ENCODE measurements at regions not wholly inside any gene's neighbourhood (a gene's known extent, or its start where the extent isn't known, plus 50 kb on each side); places are given as distances from the start of the nearest gene placed in this dataset.
"Not testable (repeated sequence)": the region's sequence is repeated elsewhere in the genome, so short reads cannot be mapped to it uniquely, and the experiment has no call there.

- DNase-seq (ENCODE audit: low spot score), result no peak
Measured at GRCh38 chr18:38663270-38663669, 1097.7 kb upstream of the CELF4 start.

- no peak for DNase-seq (ENCODE audit: low spot score)
Measured at GRCh38 chr18:38654946-38655345, 1089.3 kb upstream of the CELF4 start.

GRCh38 chr18:38651736-38652135 is 1086.1 kb upstream of the CELF4 start:
- no peak for DNase-seq (ENCODE audit: low spot score)

DNA sequence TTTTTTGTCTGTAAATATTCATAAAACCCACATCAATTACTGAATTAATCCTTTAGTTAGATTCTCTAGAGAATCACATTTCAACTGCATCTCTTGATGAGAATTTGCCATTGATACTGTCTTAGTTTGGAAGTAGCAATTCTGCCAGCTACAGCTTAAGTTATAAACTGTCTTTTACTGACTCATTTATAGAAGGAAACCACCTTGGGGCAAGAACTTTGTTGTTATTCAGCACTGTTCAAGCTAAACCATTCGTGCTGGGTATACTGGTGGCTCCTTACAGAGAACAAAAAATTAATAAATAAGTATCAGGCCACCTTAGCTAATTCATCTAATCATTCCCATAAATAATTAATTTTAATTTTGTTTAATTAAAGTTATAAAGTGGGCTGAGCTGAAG is 1082.6 kb upstream of the CELF4 start:
- no peak for DNase-seq (ENCODE audit: low spot score)

DNA sequence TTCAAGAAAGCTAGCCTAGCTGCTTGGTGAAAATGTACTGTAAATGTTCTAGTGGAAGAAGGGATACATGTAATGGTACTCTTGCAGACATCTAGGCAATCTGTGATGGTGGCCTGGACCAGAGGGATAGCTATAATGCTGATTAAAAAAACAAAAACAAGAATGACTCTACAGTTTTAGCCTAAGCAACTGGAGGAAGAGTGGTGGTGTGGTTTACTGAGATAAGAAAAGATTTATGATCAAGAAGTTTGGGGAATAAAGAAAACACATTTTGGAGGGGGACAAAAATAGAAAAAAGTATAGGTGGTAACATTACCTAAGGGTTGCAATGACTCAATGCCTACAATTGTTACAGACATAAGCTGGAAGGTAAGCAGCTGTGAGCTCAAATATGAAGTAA is 1080.7 kb upstream of the CELF4 start:
- no peak for DNase-seq (ENCODE audit: low spot score)

DNA sequence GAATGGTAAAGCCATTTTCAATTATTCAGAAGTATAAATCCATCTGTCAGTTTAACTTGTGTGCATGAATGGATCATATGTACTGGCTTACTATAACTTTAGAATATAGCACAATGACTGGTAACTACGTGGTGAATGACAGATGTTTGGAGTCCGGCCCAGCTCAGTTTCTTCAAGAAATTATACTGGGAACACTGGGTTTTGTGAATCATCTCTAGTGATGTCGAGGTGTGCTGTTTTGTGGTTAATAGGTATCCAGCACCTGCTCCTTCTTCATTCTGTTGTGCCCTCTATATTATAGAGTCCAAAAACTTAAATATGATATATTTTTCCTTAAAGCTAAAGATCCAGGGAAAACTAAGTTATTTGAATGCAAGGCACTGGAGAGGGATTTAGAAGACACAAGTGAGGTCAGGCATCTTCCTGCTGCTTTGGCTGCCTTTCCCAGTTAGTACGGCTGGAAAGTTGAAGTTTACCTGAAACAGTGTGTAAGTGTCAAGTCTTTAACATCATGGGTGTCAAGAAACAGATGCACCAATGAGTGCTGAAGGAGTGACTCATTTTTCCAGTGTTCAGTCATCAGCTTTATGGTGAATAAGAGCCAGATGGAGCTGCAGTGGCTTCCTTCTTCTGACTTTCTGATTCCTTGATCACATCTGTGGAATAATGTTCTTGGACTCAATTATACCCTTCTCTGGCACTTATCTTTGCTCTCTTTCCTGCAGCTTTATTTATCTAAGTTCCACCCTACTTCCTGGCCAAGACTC is 1079.5 kb upstream of the CELF4 start:
- no peak for DNase-seq (ENCODE audit: low spot score)

- no peak for DNase-seq (ENCODE audit: low spot score)
Measured at GRCh38 chr18:38642711-38643110, 1077.1 kb upstream of the CELF4 start.

DNA sequence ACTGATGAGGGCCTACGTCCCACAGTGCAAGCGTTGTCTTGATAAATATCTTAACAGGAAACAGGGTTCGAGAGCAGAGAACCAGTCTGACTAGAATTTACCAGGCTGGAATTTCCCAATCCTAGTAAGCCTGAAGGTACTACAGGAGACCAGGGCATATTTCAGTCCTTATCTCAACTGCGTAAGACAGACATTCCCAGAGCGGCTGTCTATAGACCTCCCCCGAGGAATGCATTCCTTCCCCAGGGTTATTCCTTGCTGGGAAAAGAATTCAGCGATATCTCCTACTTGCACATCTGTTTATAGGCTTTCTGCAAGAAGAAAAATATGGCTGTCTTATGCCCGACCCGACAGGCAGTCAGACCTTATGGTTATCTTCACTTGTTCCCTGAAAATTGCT is 1074.1 kb upstream of the CELF4 start:
- not testable (repeated sequence) for DNase-seq (ENCODE audit: low spot score)

DNA sequence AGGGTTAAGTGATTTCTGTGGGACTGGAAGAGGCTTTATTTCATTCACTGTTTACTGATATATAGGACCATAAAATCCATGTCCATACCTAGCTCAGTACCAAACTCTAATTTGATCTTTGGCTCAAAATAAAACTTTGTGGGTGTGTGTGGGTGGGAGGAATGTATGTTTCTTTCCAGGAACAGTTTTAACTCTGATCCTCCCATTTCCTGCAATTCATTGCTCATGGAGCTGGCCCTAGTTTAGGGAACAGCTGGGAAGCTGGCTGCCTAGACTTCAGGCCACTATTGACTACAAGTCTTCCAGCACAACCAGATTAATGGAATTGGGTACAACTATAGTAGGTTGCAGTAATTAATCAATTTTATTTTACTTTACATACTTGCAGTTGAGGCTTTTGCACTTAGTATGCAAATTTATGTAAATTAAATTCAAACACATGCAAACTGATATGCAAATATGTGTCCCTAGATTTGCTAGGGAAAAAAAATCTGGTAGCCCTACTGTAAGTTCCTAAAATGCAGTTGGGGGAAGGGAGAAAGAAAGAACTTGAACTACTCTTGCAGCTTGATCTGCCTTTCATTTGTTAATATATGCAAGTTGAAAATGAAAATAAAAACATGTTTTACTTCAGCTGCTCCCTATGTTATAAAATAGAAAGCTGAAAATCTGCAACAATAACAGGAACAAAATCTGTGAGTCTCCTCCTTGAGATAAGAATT is 1070.3 kb upstream of the CELF4 start:
- no peak for DNase-seq (ENCODE audit: low spot score)

DNA sequence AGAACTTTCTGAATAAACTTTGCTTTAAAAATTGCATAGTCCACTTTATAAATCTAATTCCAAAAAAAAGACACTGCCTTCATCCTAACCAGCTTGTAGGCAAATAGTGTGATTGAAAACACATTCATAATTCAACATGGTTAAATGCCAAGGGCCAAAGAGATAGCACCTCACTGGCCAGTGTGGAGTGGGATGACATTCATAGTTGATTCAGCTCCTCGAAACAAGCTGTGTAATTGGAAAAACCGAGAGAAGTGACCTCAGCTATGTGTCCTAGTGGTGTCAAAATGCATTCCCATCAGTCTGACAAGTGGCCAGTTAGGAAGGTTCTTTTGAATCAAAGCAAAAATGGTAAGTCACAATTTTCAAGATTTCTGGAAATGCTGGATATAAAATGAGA is 1068.5 kb upstream of the CELF4 start:
- DNase-seq (ENCODE audit: low spot score), result no peak

- DNase-seq (ENCODE audit: low spot score), result no peak
Measured at GRCh38 chr18:38633333-38633732, 1067.7 kb upstream of the CELF4 start.

- DNase-seq (ENCODE audit: low spot score), result no peak
Measured at GRCh38 chr18:38619129-38619528, 1053.5 kb upstream of the CELF4 start.

DNA sequence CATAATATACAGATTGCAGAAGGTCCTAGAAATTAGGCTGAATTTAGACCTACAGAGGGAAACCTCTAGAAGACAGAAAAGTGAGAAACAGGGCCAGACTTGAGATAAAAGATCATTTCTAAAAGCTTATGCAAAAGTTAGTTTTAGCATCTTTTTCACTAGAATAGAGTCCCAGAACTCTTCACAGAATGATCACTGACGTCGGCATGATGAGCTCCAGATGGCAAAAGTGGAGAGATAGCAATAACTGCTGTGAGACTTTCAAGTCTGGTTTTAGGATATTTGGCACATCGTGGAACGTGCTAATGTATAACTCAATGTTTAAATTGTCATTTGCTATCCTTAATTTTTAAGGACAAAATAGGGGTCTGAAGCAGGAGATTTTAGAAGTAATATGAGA is 1050.7 kb upstream of the CELF4 start:
- no peak for DNase-seq (ENCODE audit: low spot score)

GRCh38 chr18:38612904-38613303 is 1047.3 kb upstream of the CELF4 start:
- DNase-seq (ENCODE audit: low spot score), result no peak

DNA sequence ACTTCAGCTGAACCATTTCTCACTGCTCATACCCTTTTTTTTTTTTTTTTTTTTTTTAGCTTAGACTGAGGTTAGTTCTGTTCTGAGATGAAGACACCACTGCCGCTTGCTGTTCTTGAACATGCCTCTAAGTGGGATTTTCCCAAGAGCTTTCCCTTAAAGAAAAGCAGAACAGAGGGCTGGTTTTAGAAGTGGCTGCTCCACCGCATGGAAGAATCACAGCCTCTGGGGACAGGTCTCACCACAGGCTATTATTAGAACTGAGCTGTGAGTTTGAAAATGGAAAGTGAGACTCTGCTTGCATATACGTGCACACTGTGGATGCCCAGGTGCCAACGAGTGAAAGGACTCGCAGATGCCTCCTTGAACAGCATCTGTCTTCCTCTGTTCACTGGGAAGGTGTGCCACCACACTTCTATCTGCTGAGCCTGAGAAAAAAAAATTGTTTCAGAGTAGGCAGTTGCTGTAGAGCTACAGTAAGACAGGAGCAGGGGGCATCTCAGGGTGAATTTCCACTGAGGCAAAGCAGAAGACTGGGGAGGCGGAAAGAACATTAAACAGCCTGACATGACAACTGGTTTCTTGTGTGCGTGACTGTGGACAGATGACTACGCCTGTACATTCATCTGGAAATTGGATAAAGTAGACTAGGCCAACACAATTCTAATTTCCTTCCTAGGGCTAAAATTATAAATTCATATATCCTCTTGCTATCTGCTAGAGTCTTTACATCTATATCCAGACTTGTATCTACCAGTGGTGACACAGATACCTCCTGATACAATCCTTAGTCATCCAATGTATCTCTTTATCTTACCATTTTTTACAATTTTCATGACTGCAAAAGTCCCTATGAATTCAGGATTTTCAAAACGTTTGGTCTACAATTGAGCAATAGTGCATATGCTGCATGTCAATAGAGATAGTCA is 1045.7 kb upstream of the CELF4 start:
- no peak for DNase-seq (ENCODE audit: low spot score)

DNA sequence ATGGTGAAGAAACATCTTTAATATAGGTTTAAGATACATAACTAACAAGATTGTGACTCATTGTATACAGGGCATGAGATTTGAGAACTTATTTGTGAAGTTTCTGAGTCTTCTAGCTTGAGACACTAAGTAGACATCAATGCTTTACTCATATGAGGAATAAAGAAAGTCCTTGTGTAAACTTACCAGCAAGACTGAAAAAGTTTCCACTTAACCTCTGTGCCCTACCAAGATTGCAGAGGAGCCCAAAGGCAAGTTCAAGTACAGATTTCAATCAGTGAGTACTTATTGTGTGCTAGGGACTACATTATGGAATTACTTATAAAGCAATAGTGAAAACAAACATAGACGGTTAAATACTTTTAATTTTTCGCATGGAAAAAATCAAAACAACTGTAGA is 1041.2 kb upstream of the CELF4 start:
- DNase-seq (ENCODE audit: low spot score), result no peak

DNA sequence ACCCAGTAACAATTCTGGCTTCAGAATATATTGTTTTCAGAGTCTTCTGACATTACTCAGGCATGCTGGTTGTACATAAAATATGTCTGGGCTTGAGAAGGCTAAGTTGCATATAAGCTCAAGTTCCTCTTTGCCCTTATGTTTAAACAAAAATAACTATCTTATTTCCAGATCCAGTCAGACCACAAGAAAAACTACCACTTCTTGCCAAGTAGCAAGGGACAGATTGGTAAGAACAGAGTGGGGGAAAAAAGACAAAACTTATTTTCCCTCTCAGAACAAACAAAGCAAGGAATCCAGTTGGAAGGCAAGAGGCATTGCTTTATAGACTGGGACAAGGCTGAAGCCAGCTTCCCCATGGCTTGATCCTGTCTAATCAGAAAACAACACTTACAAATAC is 1036.7 kb upstream of the CELF4 start:
- no peak for DNase-seq (ENCODE audit: low spot score)

DNA sequence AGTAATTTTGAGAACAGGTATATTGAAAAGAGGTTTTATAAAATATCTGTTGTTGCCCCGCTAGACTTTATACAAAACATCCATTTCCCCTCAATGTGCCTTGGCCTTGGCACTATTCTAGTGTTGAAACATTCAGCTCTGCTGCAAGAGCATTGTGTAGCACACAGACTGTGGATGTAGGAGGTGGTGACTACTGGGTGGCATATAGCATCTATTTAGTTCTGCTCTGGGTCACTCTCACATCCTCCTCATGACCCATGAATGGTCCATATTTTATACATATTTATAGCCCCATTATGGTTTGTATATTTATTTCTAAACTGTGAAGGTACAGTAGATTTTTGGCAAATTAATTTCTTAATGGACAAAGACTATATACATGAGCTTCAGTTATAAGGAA is 1022.0 kb upstream of the CELF4 start:
- DNase-seq (ENCODE audit: low spot score), result no peak

GRCh38 chr18:38586327-38586726 is 1020.7 kb upstream of the CELF4 start:
- DNase-seq (ENCODE audit: low spot score), result no peak

- no peak for DNase-seq (ENCODE audit: low spot score)
Measured at GRCh38 chr18:38579764-38580163, 1014.2 kb upstream of the CELF4 start.

DNA sequence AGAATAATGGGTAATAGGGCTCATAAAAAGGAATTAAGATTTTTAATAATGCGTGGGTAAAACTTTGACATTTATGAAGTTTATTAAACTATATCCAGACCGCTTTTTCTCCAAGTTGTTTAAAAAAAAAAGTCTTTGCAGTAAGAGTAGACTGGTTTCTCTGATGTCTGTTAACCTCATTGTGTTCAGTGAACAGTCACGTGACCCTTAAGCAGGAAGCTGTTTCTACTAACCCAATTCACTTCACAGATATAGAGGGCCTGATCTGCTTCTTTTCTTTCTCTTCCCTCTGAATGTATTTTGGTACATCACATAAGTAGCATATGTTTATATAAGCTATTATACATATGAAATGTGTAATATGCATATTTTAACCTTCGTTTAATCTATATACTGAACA is 1011.3 kb upstream of the CELF4 start:
- peak; percentile 5 for DNase-seq (ENCODE audit: low spot score)

DNA sequence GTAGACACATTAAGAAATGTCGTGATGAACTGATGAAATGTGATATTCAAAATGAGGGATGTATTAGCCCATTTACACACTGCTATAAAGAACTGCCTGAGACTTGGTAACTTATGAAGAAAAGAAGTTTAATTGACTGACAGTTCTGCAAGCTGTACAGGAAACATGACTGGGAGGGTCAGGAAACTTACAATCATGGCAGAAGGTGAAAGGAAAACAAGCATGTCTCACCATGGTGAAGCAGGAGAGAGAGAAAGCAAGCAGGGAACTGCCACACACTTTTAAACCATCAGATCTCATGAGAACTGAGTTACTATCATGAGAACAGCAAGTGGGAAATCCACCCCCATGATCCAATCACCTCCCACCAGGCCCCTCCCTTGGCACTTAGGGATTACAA is 1010.8 kb upstream of the CELF4 start:
- peak; percentile 10 for DNase-seq (ENCODE audit: low spot score)

DNA sequence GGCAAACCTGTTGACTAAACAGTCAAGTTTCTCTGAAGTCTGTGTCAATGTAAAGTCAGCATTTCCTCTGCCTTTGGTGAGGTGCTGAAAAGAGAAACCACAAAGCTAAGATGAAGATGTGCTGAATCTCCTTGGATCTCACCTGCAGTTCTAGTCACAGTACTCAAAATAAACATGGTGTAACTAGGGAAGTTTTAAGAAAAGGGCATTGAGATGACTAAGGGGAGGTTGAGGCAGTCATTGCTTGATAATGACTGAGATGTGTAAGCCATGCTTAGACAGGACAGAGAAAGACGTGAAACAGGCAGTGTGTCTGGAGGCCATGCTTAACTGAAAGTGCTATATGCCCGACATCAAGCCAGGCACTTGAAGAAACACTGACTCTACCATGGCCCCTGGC is 1010.0 kb upstream of the CELF4 start:
- peak; percentile 27 for DNase-seq (ENCODE audit: low spot score)

Measured in CD4-positive, alpha-beta T cell treated with Interleukin-15 for 4 hours (primary cell).